ENCODE measurements at regions not wholly inside any gene's neighbourhood (a gene's known extent, or its start where the extent isn't known, plus 50 kb on each side); places are given as distances from the start of the nearest gene placed in this dataset.

DNA sequence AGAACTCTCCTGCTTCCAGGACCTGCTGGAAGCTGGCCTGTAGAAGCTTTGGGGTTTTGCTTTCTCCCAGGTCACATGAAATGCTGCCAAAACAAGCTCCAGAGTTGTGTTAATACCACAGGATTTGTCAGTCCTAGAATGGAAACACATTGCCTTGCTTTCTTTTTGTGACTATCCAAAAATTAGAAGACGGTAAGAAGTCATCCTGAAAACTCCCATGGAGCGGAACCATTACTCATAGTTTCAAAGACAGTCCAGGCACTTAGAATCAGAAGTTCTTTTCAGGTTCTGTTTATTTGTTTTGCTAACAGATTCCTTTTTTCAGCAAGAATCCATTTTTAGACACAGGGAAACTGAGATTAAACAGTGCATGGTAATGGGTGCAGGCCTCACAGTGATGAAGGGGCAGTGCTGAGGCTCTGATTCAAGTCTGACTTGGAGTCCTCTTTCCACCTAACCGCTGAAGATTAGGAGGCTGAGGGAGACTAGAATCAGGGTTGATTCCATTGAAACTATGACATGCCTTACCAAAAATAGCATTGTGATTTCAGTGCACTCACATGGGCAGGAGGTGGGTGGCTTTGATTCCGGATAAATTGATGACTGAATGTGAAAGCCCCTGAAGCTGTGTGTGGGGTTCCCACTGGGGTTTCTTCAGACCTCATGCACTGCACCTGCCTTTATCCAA, 72.2 kb upstream of the NAA20 start:
- TF ChIP-seq, protein P1, sequence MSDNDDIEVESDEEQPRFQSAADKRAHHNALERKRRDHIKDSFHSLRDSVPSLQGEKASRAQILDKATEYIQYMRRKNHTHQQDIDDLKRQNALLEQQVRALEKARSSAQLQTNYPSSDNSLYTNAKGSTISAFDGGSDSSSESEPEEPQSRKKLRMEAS (IDR thresholded peaks at IDR 0.05; ENCODE audit: low read depth, low read length): no peak
- TF ChIP-seq, protein P2, sequence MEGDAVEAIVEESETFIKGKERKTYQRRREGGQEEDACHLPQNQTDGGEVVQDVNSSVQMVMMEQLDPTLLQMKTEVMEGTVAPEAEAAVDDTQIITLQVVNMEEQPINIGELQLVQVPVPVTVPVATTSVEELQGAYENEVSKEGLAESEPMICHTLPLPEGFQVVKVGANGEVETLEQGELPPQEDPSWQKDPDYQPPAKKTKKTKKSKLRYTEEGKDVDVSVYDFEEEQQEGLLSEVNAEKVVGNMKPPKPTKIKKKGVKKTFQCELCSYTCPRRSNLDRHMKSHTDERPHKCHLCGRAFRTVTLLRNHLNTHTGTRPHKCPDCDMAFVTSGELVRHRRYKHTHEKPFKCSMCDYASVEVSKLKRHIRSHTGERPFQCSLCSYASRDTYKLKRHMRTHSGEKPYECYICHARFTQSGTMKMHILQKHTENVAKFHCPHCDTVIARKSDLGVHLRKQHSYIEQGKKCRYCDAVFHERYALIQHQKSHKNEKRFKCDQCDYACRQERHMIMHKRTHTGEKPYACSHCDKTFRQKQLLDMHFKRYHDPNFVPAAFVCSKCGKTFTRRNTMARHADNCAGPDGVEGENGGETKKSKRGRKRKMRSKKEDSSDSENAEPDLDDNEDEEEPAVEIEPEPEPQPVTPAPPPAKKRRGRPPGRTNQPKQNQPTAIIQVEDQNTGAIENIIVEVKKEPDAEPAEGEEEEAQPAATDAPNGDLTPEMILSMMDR (IDR thresholded peaks at IDR 0.05; ENCODE audit: low read depth, low read length): no peak
- TF ChIP-seq POLR2A (IDR thresholded peaks at IDR 0.05; ENCODE audit: extremely low read depth, insufficient read length): no peak
- TF ChIP-seq MYC (IDR thresholded peaks at IDR 0.05; ENCODE audit: low read depth, low read length): no peak
- H3K4me3 ChIP-seq (ENCODE audit: low read depth, low read length): no peak overlapping the region
- no peak for DNase-seq (ENCODE audit: low read depth)

DNA sequence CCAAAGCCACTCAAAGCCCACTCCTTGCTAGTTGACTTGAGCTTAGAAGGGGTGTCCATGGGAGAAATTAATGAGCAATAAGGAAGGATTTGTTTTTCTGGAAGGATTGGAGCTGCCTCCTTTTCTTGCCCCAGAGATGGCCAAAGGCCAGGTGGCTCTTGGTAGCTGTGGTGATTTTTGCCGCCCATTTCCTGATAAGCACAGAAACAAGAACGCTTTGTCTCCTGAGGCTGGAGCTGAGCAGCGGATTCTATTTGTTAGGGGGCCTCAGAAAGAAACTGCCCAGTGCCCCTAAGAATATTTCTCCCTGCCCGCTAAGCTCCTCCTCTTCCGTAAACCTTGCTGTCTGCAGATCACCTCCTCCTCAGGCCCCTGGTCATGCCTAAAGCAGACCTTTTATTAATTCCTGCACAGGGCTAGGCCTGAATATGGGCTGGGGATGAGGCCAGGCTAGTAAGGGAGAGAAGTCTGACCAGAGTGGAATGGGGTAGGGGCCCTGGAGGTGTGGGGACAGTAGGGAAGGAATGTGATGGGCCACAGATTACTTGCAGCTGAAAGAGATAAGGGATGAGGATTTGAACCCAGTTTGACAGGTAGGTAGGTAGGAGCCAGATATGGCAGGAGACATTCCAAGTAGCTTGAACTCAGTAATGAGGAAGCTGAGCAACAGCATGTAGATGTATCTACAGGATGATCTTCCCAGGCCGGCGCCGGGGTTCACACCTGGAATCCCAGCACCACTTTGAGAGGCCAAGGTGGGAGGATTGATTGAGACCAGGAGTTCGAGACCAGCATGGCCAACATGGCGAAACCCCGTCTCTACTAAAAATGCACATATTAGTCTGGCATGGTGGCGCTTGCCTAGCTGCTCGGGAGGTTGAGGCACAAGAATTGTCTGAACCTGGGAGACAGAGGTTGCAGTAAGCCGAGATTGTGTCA, 71.2 kb upstream of the NAA20 start:
- TF ChIP-seq, protein P2 (IDR thresholded peaks at IDR 0.05; ENCODE audit: low read depth, low read length): no peak
- no peak for TF ChIP-seq MYC (IDR thresholded peaks at IDR 0.05; ENCODE audit: low read depth, low read length)
- TF ChIP-seq, protein P1 (IDR thresholded peaks at IDR 0.05; ENCODE audit: low read depth, low read length): no peak
- TF ChIP-seq POLR2A (IDR thresholded peaks at IDR 0.05; ENCODE audit: extremely low read depth, insufficient read length): no peak
- H3K4me3 ChIP-seq (ENCODE audit: low read depth, low read length): no peak overlapping the region
- DNase-seq (ENCODE audit: low read depth): no peak

DNA sequence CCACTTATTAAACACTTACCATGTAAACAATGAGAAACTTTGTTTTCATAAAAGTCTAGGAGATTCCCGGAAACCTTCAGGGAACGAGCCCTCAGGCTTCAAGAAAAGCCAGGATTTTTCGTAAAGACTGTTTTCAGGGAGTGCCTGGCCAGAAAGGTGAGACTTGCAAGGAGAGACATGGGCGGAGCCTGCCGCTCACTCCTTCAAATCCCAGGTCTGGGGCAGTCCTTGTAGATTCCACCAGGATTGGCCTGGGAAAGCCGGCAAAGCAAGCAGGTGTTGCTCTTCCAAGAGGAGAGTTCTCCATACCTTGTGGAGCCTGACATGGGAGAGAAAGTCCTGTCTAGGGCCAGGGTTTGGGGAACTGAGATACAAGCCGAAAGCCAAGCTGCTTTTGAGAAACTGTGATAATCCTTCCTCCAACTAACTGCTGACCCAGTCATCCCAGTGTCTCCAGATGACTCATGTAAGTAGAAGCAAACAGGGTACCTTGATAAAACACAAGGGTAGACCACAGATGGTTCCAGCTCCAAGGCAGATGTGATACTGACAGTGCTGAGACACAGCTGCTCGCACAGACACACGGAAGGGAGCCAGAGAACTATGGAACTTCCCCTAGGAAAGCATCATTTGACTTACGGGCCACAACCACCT, 69.4 kb upstream of the NAA20 start:
- no peak for DNase-seq (ENCODE audit: low read depth)
- TF ChIP-seq POLR2A (IDR thresholded peaks at IDR 0.05; ENCODE audit: extremely low read depth, insufficient read length) (no peak), MYC (IDR thresholded peaks at IDR 0.05; ENCODE audit: low read depth, low read length) (no peak)
- TF ChIP-seq, protein P1 (IDR thresholded peaks at IDR 0.05; ENCODE audit: low read depth, low read length): no peak
- TF ChIP-seq, protein P2 (IDR thresholded peaks at IDR 0.05; ENCODE audit: low read depth, low read length): no peak
- H3K4me3 ChIP-seq (ENCODE audit: low read depth, low read length): no peak overlapping the region

DNA sequence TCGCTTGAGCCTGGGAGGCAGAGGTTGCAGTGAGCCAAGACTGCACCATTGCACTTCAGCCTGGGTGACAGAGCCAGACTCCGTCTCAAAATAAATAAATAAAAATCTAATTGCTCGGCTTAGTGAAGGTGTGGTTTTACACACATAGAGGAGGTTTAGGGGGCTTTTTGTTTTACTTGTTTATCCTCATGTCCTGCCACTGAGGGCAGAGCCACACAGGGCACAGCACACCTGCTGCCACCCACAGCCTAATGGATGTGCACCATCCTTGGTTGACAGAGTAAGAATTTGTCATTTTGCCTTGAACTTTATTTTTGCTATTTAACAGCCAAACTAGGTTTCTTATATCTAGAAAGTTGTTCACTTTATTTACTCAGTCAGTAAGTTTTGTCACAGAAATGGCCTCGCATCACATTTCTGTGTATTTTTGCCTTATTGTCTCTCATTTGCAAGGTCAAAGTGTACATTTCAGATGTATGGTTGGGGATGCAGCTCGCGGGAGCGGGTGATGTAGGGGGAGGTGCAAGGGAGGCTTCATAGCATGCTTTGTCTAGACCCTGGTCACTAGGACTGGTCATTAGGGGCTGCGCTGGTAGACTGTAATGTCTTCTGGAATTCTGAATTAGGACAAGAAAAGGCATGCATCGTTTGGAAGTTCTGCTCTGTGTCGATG, 67.8 kb upstream of the NAA20 start:
- no peak overlapping the region for H3K4me3 ChIP-seq (ENCODE audit: low read depth, low read length)
- TF ChIP-seq POLR2A (IDR thresholded peaks at IDR 0.05; ENCODE audit: extremely low read depth, insufficient read length): no peak
- TF ChIP-seq, protein P2 (IDR thresholded peaks at IDR 0.05; ENCODE audit: low read depth, low read length): no peak
- TF ChIP-seq, protein P1 (IDR thresholded peaks at IDR 0.05; ENCODE audit: low read depth, low read length): no peak
- no peak for TF ChIP-seq MYC (IDR thresholded peaks at IDR 0.05; ENCODE audit: low read depth, low read length)
- no peak for DNase-seq (ENCODE audit: low read depth)

DNA sequence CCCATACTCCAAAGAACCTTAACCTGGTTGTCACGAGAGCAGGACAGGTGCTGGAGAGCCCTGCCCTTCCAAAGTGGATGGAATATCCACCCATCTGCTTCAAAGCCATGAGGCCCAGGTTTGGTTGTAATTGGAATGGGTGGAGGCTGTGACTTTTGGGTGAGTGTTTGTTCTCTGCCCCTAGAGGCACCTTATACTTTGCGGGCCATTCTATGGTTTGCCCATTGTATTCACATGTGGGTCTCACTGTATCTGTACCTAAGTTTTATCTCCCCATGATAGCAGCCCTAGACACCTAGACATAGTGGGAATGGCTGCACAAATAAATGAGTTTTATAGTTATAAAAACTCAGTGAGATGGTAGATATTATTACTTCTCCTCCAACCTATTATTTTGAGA, 67.1 kb upstream of the NAA20 start:
- DNase-seq (ENCODE audit: low read depth): no peak
- TF ChIP-seq, protein P2 (IDR thresholded peaks at IDR 0.05; ENCODE audit: low read depth, low read length): no peak
- no peak for TF ChIP-seq POLR2A (IDR thresholded peaks at IDR 0.05; ENCODE audit: extremely low read depth, insufficient read length)
- no peak overlapping the region for H3K4me3 ChIP-seq (ENCODE audit: low read depth, low read length)
